Lower leg skin (tissue), 4 donors: ENCODE measurements at regions not wholly inside any gene's neighbourhood (a gene's known extent, or its start where the extent isn't known, plus 50 kb on each side); places are given as distances from the start of the nearest gene placed in this dataset.

ENCODE experiments used
- DNase-seq, 2 donors: peaks; one replicate each; pipeline ENCODE4 v3.0.0-alpha.2; 2019; ENCODE audit warnings: low spot score in 2 of 2
- H3K4me3 ChIP-seq: fragments of 200-600 bp; sonication (generic); 2 replicates; pipeline ENCODE4 v1.5.1; 2017; ENCODE audit warnings: mild to moderate bottlenecking, low read depth; ENCODE audit not compliant: poor library complexity, severe bottlenecking
- POLR2A ChIP-seq, 2 donors: fragments of 450-650 bp; IDR thresholded peaks; one replicate each; pipeline ENCODE4 v1.6.1; 2016 to 2017; ENCODE audit warnings: antibody characterized with exemption in 2 of 2, mild to moderate bottlenecking in 1 of 2, moderate library complexity in 1 of 2
- WGBS, 2 donors: methylation state at CpG; one replicate each; pipeline ENCODE4 v1.1.5; 2018; 5-methylcytosine and 5-hydroxymethylcytosine counted together
- intact Hi-C: fragments of 100-400 bp; cut with DNase I; formaldehyde crosslinking; loops from one replicate; pipeline ENCODE4 v1.15.0; 2023; ENCODE audit warnings: low total_unique reads
- TF ChIP-seq, protein P1 (sequence below), 3 donors: fragments of 450-650 bp; IDR thresholded peaks; one replicate each; pipeline ENCODE4 v1.5.1; 2016; ENCODE audit warnings: antibody characterized with exemption in 3 of 3, mild to moderate bottlenecking in 3 of 3, moderate library complexity in 2 of 3

GRCh38 chr2:136376211-136376610, 258.3 kb upstream of the CXCR4 start:
- TF ChIP-seq, protein P1, sequence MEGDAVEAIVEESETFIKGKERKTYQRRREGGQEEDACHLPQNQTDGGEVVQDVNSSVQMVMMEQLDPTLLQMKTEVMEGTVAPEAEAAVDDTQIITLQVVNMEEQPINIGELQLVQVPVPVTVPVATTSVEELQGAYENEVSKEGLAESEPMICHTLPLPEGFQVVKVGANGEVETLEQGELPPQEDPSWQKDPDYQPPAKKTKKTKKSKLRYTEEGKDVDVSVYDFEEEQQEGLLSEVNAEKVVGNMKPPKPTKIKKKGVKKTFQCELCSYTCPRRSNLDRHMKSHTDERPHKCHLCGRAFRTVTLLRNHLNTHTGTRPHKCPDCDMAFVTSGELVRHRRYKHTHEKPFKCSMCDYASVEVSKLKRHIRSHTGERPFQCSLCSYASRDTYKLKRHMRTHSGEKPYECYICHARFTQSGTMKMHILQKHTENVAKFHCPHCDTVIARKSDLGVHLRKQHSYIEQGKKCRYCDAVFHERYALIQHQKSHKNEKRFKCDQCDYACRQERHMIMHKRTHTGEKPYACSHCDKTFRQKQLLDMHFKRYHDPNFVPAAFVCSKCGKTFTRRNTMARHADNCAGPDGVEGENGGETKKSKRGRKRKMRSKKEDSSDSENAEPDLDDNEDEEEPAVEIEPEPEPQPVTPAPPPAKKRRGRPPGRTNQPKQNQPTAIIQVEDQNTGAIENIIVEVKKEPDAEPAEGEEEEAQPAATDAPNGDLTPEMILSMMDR (IDR thresholded peaks at IDR 0.05): no peak
- no peak for TF ChIP-seq POLR2A (IDR thresholded peaks at IDR 0.05)
- no peak overlapping the region for H3K4me3 ChIP-seq
- no peak for DNase-seq
- intact Hi-C loops: loop anchor here (10.0 kb wide), 1 partner anchor 461 kb away; no protein-coding TSS in a partner anchor
- WGBS, 2 donors: 86 to 94% methylated on average over 6 of the region's 6 CpGs

- intact Hi-C loops: loop anchor here (10.0 kb wide), 1 partner anchor 460 kb away; no protein-coding TSS in a partner anchor
- 89 to 90% methylated on average over 5 of the region's 5 CpGs for WGBS, 2 donors
- TF ChIP-seq, protein P1 (IDR thresholded peaks at IDR 0.05): no peak
- no peak for TF ChIP-seq POLR2A (IDR thresholded peaks at IDR 0.05)
- no peak overlapping the region for H3K4me3 ChIP-seq
- DNase-seq: no peak
Observed at GRCh38 chr2:136375017-136375901, 257.3 kb upstream of the CXCR4 start.

DNA sequence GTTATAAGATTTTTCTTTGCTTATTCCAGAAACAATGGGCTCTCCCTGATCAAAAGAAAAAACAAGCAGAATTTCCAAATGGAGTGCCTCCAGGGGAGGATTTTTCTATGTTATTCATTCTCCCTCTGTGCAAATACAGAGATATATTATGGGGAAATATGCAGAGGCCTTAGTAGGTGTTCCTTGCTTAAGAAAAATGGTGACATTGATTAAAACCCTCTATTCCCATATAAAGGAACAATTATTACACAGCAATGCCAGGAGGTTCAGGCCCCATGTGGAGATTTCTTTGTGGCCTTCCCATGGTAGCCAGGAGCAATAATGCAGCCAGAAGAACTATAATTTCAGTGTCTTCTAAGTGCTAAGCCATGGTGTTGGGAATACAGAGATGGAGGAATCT, 255.9 kb upstream of the CXCR4 start:
- DNase-seq: no peak
- H3K4me3 ChIP-seq: no peak overlapping the region
- intact Hi-C loops: loop anchor here (10.0 kb wide), 1 partner anchor 459 kb away; no protein-coding TSS in a partner anchor
- TF ChIP-seq, protein P1 (IDR thresholded peaks at IDR 0.05): no peak
- no peak for TF ChIP-seq POLR2A (IDR thresholded peaks at IDR 0.05)

- intact Hi-C loops: loop anchor here (10.0 kb wide), 1 partner anchor 458 kb away; no protein-coding TSS in a partner anchor
- TF ChIP-seq POLR2A (IDR thresholded peaks at IDR 0.05): no peak
- TF ChIP-seq, protein P1 (IDR thresholded peaks at IDR 0.05): no peak
- no peak for DNase-seq
- WGBS, 2 donors: 35 to 45% methylated on average over 1 of the region's 1 CpG
- H3K4me3 ChIP-seq: no peak overlapping the region
Observed at GRCh38 chr2:136373029-136373428, 255.1 kb upstream of the CXCR4 start.

GRCh38 chr2:136363900-136364299, 246.0 kb upstream of the CXCR4 start:
- intact Hi-C loops: no loop called here
- H3K4me3 ChIP-seq: no peak overlapping the region
- no peak for DNase-seq
- no peak for TF ChIP-seq POLR2A (IDR thresholded peaks at IDR 0.05)
- TF ChIP-seq, protein P1 (IDR thresholded peaks at IDR 0.05): no peak
- 34 to 35% methylated on average over 4 of the region's 4 CpGs for WGBS, 2 donors
